Uterus (tissue), 3 donors: ENCODE measurements at regions not wholly inside any gene's neighbourhood (a gene's known extent, or its start where the extent isn't known, plus 50 kb on each side); places are given as distances from the start of the nearest gene placed in this dataset.

Experiments
- DNase-seq, 2 donors: peaks; one replicate each; pipeline ENCODE4 v3.0.0-alpha.2; 2019 to 2020
- H3K27ac ChIP-seq, 2 donors: fragments of 200-600 bp; sonication (generic); 1 replicate in 1 of 2; 2 replicates in 1 of 2; pipeline ENCODE4 v1.5.1; 2016 to 2018
- H3K27me3 ChIP-seq, 2 donors: fragments of 200-600 bp; sonication (generic); one replicate each; pipeline ENCODE4 v1.5.1; 2018 to 2019; ENCODE audit warnings: control low read depth in 1 of 2
- H3K36me3 ChIP-seq, 2 donors: fragments of 200-600 bp; sonication (generic); one replicate each; pipeline ENCODE4 v1.5.1; 2019; ENCODE audit warnings: control low read depth in 1 of 2
- H3K4me1 ChIP-seq, 2 donors: fragments of 200-600 bp; sonication (generic); one replicate each; pipeline ENCODE4 v1.5.1; 2018 to 2019; ENCODE audit warnings: control low read depth in 1 of 2
- H3K4me3 ChIP-seq, 2 donors: fragments of 200-600 bp; sonication (generic); 1 replicate in 1 of 2; 2 replicates in 1 of 2; pipeline ENCODE4 v1.5.1; 2018 to 2019; ENCODE audit warnings: mild to moderate bottlenecking in 1 of 2
- H3K9me3 ChIP-seq, 2 donors: fragments of 200-600 bp; sonication (generic); one replicate each; pipeline ENCODE4 v1.5.1; 2019; ENCODE audit warnings: control low read depth in 1 of 2
- POLR2A ChIP-seq, 2 donors: fragments of 450-650 bp; IDR thresholded peaks; one replicate each; pipeline ENCODE4 v1.6.1; 2016; ENCODE audit warnings: antibody characterized with exemption in 2 of 2, mild to moderate bottlenecking in 1 of 2, moderate library complexity in 1 of 2
- intact Hi-C: fragments of 100-400 bp; cut with DNase I; formaldehyde crosslinking; loops from one replicate; pipeline ENCODE4 v1.15.1; 2023; ENCODE audit warnings: low total_unique reads
- TF ChIP-seq, protein P1 (sequence below), 4 experiments: fragments of 200-600 bp in 2 of 4; fragments of 450-650 bp in 2 of 4; sonication (generic) in 2 of 4; IDR thresholded peaks; one replicate each; pipeline ENCODE4 v1.5.1; 2016 to 2019; ENCODE audit warnings: antibody characterized with exemption in 4 of 4, mild to moderate bottlenecking in 2 of 4, moderate library complexity in 1 of 4
- donor health status: DM: yes; HTN: yes; CAD: no.

DNA sequence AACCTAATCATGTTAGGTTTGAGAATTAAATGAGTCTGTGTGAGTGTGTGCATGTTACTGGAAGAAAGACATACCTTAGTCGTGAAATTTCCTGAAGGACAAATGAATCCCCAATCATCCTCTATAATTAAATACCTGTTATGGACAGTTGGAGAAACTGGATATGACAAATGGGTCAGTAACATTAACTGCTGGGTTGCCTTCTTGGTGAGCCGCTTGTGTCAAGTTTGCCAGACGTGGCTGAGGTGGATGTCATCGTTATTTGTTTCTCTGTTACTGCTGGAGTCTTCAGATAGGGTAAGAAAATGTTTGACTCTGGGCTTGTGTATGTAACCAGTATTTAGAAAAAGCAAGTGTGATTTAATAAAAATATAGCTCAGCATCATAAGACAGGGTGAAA, 131.6 kb downstream of the CAND1 start:
- H3K27ac ChIP-seq = no peak overlapping the region
- no peaks in the 10 kb centered on the region for H3K36me3 ChIP-seq
- no peak for DNase-seq
- intact Hi-C loops = no loop called here
- H3K4me3 ChIP-seq = no peak overlapping the region
- H3K9me3 ChIP-seq = peaks cover 0 to 4% of the 10 kb centered on the region in 2 donors
- no peaks in the 10 kb centered on the region for H3K4me1 ChIP-seq
- no peak for TF ChIP-seq POLR2A (IDR thresholded peaks at IDR 0.05)
- TF ChIP-seq, protein P1, sequence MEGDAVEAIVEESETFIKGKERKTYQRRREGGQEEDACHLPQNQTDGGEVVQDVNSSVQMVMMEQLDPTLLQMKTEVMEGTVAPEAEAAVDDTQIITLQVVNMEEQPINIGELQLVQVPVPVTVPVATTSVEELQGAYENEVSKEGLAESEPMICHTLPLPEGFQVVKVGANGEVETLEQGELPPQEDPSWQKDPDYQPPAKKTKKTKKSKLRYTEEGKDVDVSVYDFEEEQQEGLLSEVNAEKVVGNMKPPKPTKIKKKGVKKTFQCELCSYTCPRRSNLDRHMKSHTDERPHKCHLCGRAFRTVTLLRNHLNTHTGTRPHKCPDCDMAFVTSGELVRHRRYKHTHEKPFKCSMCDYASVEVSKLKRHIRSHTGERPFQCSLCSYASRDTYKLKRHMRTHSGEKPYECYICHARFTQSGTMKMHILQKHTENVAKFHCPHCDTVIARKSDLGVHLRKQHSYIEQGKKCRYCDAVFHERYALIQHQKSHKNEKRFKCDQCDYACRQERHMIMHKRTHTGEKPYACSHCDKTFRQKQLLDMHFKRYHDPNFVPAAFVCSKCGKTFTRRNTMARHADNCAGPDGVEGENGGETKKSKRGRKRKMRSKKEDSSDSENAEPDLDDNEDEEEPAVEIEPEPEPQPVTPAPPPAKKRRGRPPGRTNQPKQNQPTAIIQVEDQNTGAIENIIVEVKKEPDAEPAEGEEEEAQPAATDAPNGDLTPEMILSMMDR (IDR thresholded peaks at IDR 0.05) = no peak
- H3K27me3 ChIP-seq = no peaks in the 10 kb centered on the region

DNA sequence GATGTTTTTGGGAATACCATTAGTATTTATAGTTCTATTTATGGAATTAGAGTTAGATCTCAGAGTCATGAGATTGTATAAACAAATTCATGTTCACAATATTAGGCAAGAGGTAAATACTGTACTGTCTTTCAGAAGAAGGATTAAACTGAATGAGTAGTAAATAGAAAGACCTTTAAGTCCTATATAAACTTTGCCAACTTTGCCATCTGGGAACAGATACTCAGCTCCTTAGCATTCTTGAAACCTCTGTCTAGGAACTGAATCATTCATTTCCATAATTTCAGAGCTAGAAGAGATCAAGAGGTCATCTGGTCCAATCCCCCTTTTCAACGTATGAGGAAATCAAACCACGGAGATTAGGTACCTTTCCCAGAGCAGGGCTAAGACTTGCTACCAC, 141.1 kb downstream of the CAND1 start:
- intact Hi-C loops = no loop called here
- TF ChIP-seq POLR2A (IDR thresholded peaks at IDR 0.05) = no peak
- TF ChIP-seq, protein P1 (IDR thresholded peaks at IDR 0.05) = no peak
- no peak overlapping the region for H3K4me3 ChIP-seq
- no peaks in the 10 kb centered on the region for H3K36me3 ChIP-seq
- H3K9me3 ChIP-seq = no peaks in the 10 kb centered on the region
- DNase-seq = no peak
- H3K27me3 ChIP-seq = no peaks in the 10 kb centered on the region
- H3K27ac ChIP-seq = no peak overlapping the region
- no peaks in the 10 kb centered on the region for H3K4me1 ChIP-seq

DNA sequence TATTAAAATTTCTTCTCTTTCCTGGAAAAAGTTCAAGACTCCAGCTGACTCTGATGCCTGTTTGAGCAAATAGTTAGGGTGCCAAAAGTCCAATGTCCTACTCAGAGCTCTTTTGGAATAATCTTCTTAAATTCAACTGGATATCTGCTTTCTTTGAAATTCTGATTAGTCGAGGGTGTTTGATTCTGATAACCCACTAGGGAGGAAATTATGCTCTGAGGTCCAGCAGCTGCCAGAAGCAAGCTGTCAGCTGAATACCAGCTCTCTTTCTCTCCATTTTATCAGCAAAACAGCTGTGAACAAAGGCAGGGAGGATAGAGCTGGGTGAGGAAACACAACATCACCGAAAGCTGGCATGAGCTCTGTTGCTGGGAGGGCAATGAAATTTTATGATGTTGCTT, 141.5 kb downstream of the CAND1 start:
- H3K4me3 ChIP-seq = no peak overlapping the region
- no peaks in the 10 kb centered on the region for H3K9me3 ChIP-seq
- H3K27me3 ChIP-seq = no peaks in the 10 kb centered on the region
- no peak for DNase-seq
- H3K27ac ChIP-seq = no peak overlapping the region
- intact Hi-C loops = no loop called here
- no peaks in the 10 kb centered on the region for H3K36me3 ChIP-seq
- no peak for TF ChIP-seq POLR2A (IDR thresholded peaks at IDR 0.05)
- TF ChIP-seq, protein P1 (IDR thresholded peaks at IDR 0.05) = no peak
- H3K4me1 ChIP-seq = no peaks in the 10 kb centered on the region

DNA sequence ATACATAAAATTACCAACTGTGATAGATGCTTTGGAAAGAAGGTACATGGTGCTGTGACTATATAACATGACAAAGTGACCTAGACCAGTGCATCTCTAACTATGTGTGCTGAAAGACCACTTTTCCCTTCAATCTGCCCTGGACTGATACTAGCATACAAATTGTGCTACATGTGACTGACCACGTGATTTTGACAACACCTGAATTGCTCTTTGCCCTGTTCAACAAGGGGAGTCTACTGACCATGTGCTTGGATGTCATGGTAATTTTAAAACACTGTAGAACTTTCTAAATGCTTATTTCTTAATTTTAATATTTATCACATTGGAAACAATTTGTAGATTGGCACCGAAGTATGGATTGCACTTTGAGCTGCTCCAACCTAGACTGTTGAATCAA, 142.4 kb downstream of the CAND1 start:
- no peak overlapping the region for H3K27ac ChIP-seq
- H3K4me3 ChIP-seq = no peak overlapping the region
- H3K9me3 ChIP-seq = no peaks in the 10 kb centered on the region
- intact Hi-C loops = no loop called here
- no peaks in the 10 kb centered on the region for H3K36me3 ChIP-seq
- H3K27me3 ChIP-seq = no peaks in the 10 kb centered on the region
- no peaks in the 10 kb centered on the region for H3K4me1 ChIP-seq
- no peak for TF ChIP-seq POLR2A (IDR thresholded peaks at IDR 0.05)
- TF ChIP-seq, protein P1 (IDR thresholded peaks at IDR 0.05) = no peak
- no peak for DNase-seq

DNA sequence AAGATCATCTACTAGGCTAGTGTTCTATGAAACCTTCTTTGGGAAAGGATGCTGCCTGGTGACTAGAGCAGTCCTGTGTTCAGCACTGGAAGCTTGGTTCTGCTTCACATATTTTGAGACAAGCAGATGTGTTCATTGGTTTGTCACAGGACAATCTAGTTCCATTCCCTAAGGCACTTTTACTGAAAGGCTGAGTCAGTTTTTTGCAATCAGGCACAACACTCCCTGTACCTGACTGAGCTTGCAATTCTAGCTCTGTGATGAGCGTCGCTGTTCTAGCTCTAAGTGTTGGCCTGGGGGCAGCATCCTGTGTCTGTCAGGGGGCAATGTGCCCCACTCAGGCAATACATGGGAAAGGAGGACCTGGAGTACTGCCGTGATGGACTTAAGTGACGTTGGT, 144.4 kb downstream of the CAND1 start:
- no peaks in the 10 kb centered on the region for H3K4me1 ChIP-seq
- TF ChIP-seq, protein P1 (IDR thresholded peaks at IDR 0.05) = no peak
- no peak for TF ChIP-seq POLR2A (IDR thresholded peaks at IDR 0.05)
- intact Hi-C loops = no loop called here
- no peaks in the 10 kb centered on the region for H3K9me3 ChIP-seq
- DNase-seq = no peak
- no peaks in the 10 kb centered on the region for H3K27me3 ChIP-seq
- H3K4me3 ChIP-seq = no peak overlapping the region
- H3K36me3 ChIP-seq = no peaks in the 10 kb centered on the region
- H3K27ac ChIP-seq = no peak overlapping the region
